Right kidney (tissue), 1 donor: ENCODE measurements at regions not wholly inside any gene's neighbourhood (a gene's known extent, or its start where the extent isn't known, plus 50 kb on each side); places are given as distances from the start of the nearest gene placed in this dataset.
A peak's percentile ranks its signal among the peaks of the same experiment; 100 is the strongest.
"Not testable (repeated sequence)": the region's sequence is repeated elsewhere in the genome, so short reads cannot be mapped to it uniquely, and the experiment has no call there.

Experiments used
- DNase-seq: peaks from one replicate; pipeline ENCODE4 v3.0.0-alpha.2; 2016

- no peak for DNase-seq
Measured at GRCh38 chr14:45838597-45838996, 585.6 kb upstream of the MIS18BP1 start.

GRCh38 chr14:45819107-45819506 lies 566.1 kb upstream of the MIS18BP1 start:
- no peak for DNase-seq

- DNase-seq, result no peak
Measured at GRCh38 chr14:45811155-45811554, 558.2 kb upstream of the MIS18BP1 start.

GRCh38 chr14:45810152-45810872 lies 557.3 kb upstream of the MIS18BP1 start:
- DNase-seq, result peak; percentile 12

- no peak for DNase-seq
Measured at GRCh38 chr14:45807178-45807899, 554.3 kb upstream of the MIS18BP1 start.

DNA sequence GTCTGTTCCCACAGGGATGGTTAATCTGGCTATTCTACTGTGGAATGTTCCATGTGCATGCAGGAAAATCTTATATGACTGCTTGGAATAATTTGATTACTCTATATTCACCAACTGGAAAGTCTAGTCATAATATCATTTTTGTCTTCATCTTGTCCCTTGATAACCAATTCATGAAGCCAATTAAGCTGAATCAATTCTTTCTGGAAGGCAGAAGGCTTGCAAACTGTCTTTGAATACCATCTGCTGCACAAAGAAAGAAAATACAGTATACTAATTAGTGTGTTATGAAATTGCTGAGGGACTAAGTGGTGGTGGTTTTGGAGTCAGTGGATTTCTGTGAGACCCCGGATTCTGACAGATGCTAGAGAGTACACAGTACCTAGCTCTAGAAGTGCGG lies 546.5 kb upstream of the MIS18BP1 start:
- no peak for DNase-seq

- no peak for DNase-seq
Measured at GRCh38 chr14:45798659-45799058, 545.7 kb upstream of the MIS18BP1 start.

GRCh38 chr14:45796006-45796405 lies 543.0 kb upstream of the MIS18BP1 start:
- not testable (repeated sequence) for DNase-seq

- no peak for DNase-seq
Measured at GRCh38 chr14:45793081-45793480, 540.1 kb upstream of the MIS18BP1 start.

GRCh38 chr14:45790293-45790692 lies 537.3 kb upstream of the MIS18BP1 start:
- no peak for DNase-seq

DNA sequence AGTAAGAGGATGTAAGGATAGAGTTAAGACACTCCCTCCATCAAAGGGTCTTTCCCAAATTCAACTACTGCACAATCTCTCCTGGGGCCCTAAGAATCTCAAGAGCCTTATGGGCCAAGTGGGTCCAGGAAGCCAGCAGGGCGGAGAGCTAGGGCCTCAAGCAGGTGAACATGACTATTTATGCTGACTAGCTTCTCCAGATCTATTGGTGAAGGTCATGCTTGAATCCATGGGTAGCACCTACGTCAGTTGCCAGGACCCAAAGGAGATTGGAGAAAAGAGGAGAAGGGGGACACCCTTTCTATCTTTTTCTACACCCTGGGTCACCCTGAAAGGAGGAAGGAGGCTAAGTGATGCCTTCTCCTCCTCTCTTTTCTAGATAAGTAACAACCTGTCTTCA lies 534.2 kb upstream of the MIS18BP1 start:
- no peak for DNase-seq

DNA sequence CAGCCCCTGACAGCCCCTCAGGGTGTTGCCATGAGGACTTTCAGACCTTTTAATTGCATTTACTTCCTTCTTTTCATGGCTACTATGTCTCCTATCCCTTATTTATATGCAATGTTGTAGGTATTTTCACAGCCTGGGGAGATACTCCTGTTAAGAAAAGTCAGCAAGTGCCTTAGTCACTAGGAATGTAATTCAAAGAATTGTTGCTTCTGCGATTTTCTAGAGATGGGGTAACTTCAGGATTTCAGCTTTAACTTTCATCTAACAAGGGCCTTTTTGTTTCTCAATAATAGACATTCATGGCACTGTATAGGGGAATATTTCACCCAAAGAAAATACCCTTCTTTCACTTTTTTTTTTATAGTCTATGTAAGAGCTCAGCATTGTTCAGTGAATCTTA lies 533.3 kb upstream of the MIS18BP1 start:
- DNase-seq, result no peak

DNA sequence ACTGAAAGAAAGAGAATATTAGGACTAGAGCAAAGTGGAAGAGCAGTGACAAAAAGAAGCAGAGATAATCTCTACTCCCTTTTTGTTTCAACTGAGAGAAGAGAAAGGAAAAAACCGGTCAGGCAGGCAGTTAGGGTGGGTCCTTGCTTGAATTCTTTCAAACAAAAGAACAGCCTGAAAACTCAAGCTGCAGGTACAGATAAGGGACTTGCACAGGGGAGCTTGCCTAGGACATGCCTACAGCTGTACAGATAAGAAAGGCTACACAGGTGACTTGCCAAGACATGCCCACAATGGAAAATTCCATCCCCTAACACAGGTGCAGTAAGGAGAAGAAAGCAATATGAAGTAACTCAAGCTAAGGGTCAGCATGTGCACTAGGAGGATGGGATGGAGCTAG lies 532.2 kb upstream of the MIS18BP1 start:
- no peak for DNase-seq

GRCh38 chr14:45766247-45766646 lies 513.2 kb upstream of the MIS18BP1 start:
- DNase-seq, result no peak

DNA sequence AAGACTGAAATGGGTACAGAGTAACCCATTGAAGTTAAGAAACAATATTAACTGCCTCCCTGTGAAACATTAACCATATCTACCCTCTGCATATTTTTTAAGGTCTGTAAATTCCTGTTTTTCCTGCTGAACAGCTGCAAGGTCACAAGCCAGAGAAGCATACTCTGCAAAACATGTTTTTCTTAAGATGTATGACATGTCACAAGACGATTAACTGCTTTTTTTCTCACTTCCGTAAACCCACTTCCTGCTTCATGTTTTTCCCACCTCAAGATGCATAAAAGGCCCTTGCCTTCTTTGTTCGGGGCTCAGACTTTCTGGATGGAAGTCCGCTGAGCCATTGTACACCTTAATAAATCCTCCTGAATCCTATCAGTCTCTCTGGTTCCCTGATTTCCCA lies 504.7 kb upstream of the MIS18BP1 start:
- DNase-seq, result no peak

GRCh38 chr14:45756412-45756811 lies 503.4 kb upstream of the MIS18BP1 start:
- not testable (repeated sequence) for DNase-seq

- no peak for DNase-seq
Measured at GRCh38 chr14:45743884-45744283, 490.9 kb upstream of the MIS18BP1 start.

DNA sequence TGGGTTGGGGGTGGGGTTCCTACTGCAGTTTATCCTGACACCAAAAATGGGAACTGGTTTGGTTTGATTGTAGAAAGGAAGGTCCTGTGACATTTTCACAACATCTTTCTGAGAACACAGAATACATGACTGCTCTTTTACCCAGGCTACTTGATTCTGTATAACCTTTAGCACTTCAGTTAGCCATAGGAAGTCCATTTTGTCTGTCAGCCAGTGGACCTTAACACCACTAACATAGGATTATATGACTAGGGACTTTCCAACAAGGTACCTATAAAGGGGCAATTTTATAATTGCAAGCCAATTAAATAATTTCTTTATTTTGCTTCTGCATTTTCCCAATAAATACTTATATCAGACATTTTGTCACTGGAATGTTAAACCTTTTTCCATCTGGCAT lies 489.2 kb upstream of the MIS18BP1 start:
- DNase-seq, result no peak

DNA sequence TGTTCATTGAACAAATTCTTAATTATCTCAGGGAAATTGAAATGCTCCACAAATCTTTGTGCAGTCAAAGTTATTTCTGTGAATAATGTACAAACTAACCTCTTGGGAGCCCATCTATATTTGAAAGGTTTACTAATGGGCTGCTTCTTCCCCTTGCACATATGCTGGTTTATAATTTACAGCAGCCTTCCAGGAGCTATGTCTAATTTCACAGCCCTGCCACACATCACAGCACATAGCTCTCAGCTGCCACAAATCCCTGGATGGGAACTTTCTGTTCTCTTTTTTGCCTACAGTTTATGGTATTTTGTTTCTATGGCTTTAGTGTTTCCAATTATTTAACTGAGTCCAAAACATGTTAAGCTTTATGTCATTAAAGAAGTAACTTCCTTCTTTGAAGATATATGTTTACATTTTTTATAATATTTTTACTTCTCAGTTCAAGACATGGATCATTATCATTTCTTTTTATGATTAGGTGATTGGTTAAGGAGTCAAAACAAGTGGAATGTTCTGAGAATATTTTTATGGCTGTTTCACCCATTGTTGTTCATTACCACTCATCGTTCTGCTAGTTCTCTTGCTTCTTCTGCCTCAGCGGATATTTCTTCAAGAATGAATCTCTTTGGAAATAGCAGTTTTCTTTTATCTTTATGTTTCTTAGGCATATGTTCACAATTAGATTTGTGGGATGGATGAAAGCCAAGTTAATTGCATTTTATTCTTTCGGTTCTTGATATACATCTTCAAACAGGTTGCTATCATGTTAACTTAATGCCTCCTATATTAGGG lies 475.6 kb upstream of the MIS18BP1 start:
- DNase-seq, result no peak

DNA sequence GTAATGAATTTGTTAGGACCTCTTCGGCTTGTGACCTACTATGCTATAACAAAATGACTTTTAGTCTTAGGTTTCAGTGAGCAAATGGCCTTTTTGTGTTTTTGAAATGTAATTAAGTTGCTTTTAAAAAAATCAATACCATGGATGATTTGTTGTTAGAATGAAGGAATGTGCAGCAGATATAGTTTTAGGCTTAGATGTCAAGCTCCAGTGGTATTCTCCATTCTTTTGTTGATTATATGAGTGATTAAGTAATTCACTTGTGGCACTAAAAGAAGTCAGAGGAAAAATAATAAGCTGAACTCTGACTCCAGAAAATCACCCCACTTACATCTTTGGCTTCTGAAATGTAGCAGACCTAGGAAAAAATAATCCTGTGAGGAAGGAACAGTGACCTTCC lies 474.1 kb upstream of the MIS18BP1 start:
- DNase-seq, result no peak

- no peak for DNase-seq
Measured at GRCh38 chr14:45721472-45721871, 468.5 kb upstream of the MIS18BP1 start.

DNA sequence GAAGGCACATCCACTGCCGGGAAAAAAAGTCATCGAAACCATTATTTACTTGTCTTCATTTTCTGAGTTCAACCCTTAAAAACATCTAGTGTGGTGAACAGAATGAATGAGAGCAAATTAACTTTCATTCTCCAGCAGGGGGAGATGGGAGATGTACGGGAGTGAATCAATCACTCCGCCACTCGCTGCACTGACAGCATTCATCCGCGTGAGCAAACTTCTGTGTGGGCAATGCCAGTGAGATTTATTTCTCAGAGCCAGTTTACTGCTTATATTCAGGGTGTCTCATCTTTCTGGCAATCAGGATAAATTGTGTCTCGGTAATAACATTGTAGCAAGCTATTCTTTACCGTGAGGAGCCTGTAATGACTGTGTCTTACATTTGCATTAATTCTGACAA lies 463.6 kb upstream of the MIS18BP1 start:
- DNase-seq, result peak; percentile 41

GRCh38 chr14:45715946-45716345 lies 462.9 kb upstream of the MIS18BP1 start:
- no peak for DNase-seq
